Spinal cord (tissue), 9 donors: ENCODE measurements at regions not wholly inside any gene's neighbourhood (a gene's known extent, or its start where the extent isn't known, plus 50 kb on each side); places are given as distances from the start of the nearest gene placed in this dataset.
"Not testable (repeated sequence)": the region's sequence is repeated elsewhere in the genome, so short reads cannot be mapped to it uniquely, and the experiment has no call there.

Experiments used
- DNase-seq, 6 donors: peaks; one replicate each; pipeline versions ENCODE4 v3.0.0 to v3.0.0-alpha.2; 2013 to 2015; ENCODE audit warnings: low spot score in 6 of 6, low read depth in 4 of 6
- H3K27ac ChIP-seq: one replicate; pipeline ENCODE4 v1.5.1; 2013; ENCODE audit warnings: low read depth, low read length, control low read depth
- H3K27me3 ChIP-seq: one replicate; pipeline ENCODE4 v1.6.1; 2013; ENCODE audit warnings: low read length; ENCODE audit not compliant: control insufficient read depth, insufficient read depth
- H3K36me3 ChIP-seq: one replicate; pipeline ENCODE4 v1.6.1; 2013; ENCODE audit warnings: low read length; ENCODE audit not compliant: control insufficient read depth, insufficient read depth
- H3K4me1 ChIP-seq: one replicate; pipeline ENCODE4 v1.6.1; 2013; ENCODE audit warnings: low read length; ENCODE audit not compliant: control insufficient read depth, insufficient read depth
- H3K4me3 ChIP-seq: one replicate; pipeline ENCODE4 v1.5.1; 2013; ENCODE audit warnings: low read depth, low read length, control low read depth
- H3K9me3 ChIP-seq: one replicate; pipeline ENCODE4 v1.6.1; 2013; ENCODE audit warnings: low read length; ENCODE audit not compliant: control insufficient read depth, insufficient read depth
- WGBS: methylation state at CpG from one replicate; pipeline ENCODE4 v1.1.5; 2013; ENCODE audit warnings: missing lambda C conversion rate; ENCODE audit not compliant: insufficient coverage; 5-methylcytosine and 5-hydroxymethylcytosine counted together
- donor health status: healthy.

DNA sequence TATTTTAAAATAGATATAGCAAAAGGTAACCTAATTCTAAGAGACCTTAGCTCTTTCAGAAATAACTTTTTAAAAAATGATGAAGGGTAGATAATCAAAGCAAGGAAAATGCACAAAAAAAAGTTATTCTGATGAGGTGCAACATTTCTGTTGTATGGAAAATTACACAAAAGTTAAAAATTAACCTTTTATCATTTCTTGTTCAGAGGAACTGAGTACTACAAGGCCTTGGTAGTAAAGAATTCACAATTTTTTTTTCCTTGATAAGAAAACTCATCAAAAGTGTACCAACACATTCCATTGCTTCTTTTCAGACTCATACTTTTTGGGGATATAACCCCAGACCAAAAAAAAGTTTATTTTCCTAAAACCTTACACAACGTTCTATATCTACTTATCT lies 213.0 kb downstream of the IL15 start:
- no peak overlapping the region for H3K27ac ChIP-seq

DNA sequence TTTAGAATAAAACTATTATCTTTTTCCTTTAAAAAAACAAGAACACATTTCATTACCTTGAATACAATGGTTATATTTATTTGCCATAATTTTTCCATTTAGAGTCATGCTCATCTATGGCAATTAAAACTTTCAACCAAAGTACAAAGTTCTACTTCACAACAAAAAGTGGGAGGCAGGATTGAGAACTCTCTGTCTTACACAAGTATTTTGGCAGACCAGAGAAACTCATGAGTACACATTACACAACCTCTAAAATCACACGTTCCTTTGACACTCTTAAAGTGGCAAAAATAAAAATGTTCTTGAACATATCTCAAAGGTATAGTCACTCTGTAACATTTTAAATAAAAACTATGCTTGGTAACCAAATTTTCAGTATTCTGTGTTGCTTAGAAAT lies 213.4 kb downstream of the IL15 start:
- WGBS, result no CpG with 5 or more reads among the region's 1 CpG
- DNase-seq, result no peak
- Histone ChIP-seq H3K9me3 (no peaks in the 10 kb centered on the region), H3K27ac (no peak overlapping the region), H3K4me1 (no peaks in the 10 kb centered on the region), H3K36me3 (no peaks in the 10 kb centered on the region), H3K27me3 (no peaks in the 10 kb centered on the region), H3K4me3 (no peak overlapping the region)

More for the DNA sequence above, 213.0 kb downstream of the IL15 start:
- DNase-seq, result no peak
- Histone ChIP-seq H3K4me3 (no peak overlapping the region), H3K36me3 (no peaks in the 10 kb centered on the region), H3K4me1 (no peaks in the 10 kb centered on the region), H3K27me3 (no peaks in the 10 kb centered on the region), H3K9me3 (no peaks in the 10 kb centered on the region)
- no CpG with 5 or more reads among the region's 1 CpG for WGBS

DNA sequence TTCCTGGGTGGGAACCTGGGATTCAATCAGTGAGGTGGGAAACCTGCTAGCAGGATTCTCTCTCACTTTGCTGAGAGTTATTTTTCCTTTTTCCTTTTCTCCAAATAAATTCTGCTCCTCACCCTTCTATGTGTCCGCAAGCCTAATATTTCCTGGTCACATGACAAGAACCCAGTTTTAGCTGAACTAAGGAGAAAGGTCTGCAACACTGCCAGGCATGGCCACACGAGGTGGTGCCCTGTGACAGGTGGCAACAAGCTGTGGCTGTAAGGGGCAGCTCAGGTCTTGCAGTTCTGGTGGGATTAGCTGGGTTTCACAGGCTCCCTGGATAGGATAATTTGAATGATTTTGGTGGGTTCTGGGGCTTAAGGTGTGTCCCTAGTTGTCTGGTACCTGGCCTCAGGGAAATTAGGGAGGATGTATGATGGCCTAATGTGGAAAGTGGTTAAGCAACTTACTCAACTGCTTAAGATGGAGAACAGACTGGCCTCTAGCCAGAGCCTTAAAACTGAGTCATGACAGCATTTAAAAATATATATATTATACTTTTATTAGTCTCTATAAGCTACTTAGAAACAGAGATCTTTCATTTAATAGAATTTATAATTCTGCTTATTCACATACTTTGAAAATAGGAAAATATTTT lies 215.0 kb downstream of the IL15 start:
- WGBS, result 83% methylated on average over 2 of the region's 2 CpGs
- no peak for DNase-seq
- H3K9me3 ChIP-seq, result no peaks in the 10 kb centered on the region
- H3K4me1 ChIP-seq, result no peaks in the 10 kb centered on the region
- H3K4me3 ChIP-seq, result no peak overlapping the region
- no peaks in the 10 kb centered on the region for H3K27me3 ChIP-seq
- no peak overlapping the region for H3K27ac ChIP-seq
- no peaks in the 10 kb centered on the region for H3K36me3 ChIP-seq

DNA sequence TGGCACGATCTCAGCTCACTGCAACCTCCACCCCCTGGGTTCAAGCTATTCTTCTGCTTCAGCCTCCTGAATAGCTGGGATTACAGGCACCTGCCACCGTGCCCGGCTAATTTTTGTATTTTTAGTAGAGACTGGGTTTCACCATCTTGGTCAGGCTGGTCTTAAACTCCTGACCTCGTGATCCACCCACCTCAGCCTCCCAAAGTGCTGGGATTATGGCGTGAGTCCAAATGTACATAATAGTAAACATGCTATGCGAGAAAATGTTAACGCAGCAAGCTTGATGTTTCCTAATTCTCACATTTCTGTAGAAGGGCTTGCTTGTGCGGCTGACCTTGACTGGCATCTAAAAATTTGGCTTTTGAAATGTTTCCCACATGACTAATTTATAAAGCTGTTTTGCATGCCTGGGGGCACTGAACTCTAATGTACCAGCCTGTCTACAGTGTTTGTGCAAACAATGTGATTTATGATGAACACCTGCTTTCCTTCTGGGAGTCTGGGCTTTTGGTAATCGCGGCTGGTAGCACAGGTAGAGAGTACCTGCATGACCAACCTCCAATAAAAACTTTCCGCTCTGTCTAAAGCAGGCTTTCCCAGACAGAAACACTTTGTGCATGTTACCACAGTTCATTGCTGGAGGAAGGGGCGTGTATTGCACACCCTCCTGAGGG lies 216.8 kb downstream of the IL15 start:
- no peaks in the 10 kb centered on the region for H3K36me3 ChIP-seq
- DNase-seq, result no peak
- no peaks in the 10 kb centered on the region for H3K4me1 ChIP-seq
- H3K9me3 ChIP-seq, result no peaks in the 10 kb centered on the region
- H3K4me3 ChIP-seq, result no peak overlapping the region
- 92% methylated on average over 7 of the region's 12 CpGs for WGBS
- no peaks in the 10 kb centered on the region for H3K27me3 ChIP-seq
- no peak overlapping the region for H3K27ac ChIP-seq

DNA sequence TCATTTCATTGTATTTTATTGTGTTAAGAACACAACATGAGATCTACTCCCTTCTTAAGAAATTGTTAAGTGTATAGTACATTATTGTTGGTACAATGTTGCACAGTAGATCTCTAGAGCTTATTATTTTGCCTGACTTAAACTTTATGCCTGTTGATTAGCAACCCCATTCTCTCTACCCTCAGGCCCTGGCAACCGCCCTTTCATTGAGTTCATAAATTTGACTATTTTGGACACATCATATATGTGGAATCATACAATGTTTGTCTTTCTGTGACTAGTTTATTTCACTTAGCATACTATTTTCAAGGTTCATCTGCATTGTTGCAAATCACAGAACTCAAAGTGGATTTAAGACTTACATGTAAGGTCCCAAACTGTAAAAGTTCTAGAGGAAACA lies 222.1 kb downstream of the IL15 start:
- no peaks in the 10 kb centered on the region for H3K36me3 ChIP-seq
- no peak overlapping the region for H3K27ac ChIP-seq
- DNase-seq, result no peak
- no peaks in the 10 kb centered on the region for H3K9me3 ChIP-seq
- H3K27me3 ChIP-seq, result no peaks in the 10 kb centered on the region
- no peak overlapping the region for H3K4me3 ChIP-seq
- H3K4me1 ChIP-seq, result no peaks in the 10 kb centered on the region
- WGBS, result no CpG with 5 or more reads among the region's 1 CpG

DNA sequence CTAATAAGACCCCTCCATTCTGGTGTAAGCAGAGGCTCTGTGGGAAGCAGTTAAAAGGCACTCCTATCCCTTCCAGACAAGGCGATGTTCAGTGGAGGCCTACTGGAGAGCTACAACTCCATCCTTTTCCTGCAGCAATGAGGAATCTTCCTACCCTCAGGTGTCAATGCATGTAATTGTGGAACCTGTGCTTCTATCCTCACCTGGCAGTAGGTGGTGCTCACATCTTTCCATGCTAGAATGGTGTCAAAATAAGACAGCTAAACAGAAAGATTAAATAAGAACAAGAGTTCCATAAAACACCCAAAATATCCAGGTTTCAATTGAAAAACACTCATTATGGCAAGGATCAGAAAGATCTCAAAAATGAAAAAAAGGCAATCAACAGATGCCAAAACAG lies 224.6 kb downstream of the IL15 start:
- DNase-seq, result no peak
- 100% methylated on average over 1 of the region's 1 CpG for WGBS
- no peak overlapping the region for H3K27ac ChIP-seq
- no peaks in the 10 kb centered on the region for H3K27me3 ChIP-seq
- no peaks in the 10 kb centered on the region for H3K9me3 ChIP-seq
- no peaks in the 10 kb centered on the region for H3K36me3 ChIP-seq
- H3K4me1 ChIP-seq, result no peaks in the 10 kb centered on the region
- H3K4me3 ChIP-seq, result no peak overlapping the region

DNA sequence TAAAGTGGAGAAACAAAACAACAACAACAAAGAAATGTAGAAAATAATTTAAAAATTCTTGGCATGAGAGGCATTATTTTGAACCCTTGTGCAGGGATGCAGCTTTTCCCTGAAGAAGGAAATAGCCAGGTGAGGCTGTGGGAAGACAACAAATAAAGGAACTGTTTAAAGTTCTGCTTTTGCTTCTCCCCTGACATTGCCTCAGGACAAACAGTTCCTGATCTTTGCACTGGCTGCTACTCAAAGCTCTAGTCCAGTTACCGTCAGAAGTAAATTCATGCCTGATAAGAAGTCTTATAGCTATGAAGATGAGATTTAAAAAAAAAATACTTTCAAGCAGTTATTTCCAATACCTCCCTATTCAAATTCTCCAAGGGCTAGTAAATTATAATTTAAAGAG lies 233.8 kb downstream of the IL15 start:
- Histone ChIP-seq H3K9me3 (no peaks in the 10 kb centered on the region), H3K4me3 (no peak overlapping the region), H3K36me3 (no peaks in the 10 kb centered on the region), H3K27me3 (no peaks in the 10 kb centered on the region), H3K27ac (no peak overlapping the region), H3K4me1 (no peaks in the 10 kb centered on the region)
- WGBS, result no CpG with 5 or more reads among the region's 1 CpG
- DNase-seq, result no peak

DNA sequence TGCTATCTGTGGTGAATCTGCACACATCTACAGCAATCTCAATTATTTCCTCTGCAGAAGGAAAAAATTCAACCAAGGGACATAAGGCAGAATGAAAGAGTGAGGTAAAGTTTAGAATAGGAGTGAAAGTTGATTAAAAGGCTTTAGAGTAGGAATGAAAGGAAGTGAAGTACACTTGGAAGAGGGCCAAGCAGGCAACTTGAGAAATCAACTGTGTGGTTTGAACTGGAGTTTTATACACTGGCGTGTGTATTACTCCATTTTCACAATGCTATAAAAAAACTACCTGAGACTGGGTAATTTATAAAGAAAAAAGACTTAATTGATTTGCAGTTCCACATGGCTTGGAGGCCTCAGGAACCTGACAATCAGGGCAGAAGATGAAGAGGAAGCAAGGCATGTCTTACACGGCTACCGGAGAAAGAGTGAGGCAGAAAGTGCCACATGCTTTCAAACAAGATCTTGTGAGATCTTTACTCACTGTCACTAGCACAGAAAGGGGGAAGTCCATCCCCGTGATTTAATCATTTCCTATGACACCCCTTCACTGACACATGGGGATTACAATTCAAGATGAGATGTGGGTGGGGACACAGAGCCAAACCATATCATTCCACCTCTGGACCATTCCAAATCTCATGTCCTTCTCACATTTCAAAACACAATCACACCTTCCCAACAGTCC lies 234.8 kb downstream of the IL15 start:
- Histone ChIP-seq H3K36me3 (no peaks in the 10 kb centered on the region), H3K9me3 (no peaks in the 10 kb centered on the region), H3K4me1 (no peaks in the 10 kb centered on the region), H3K27me3 (no peaks in the 10 kb centered on the region), H3K27ac (no peak overlapping the region), H3K4me3 (no peak overlapping the region)
- DNase-seq, result no peak
- WGBS, result 80% methylated on average over 1 of the region's 4 CpGs

DNA sequence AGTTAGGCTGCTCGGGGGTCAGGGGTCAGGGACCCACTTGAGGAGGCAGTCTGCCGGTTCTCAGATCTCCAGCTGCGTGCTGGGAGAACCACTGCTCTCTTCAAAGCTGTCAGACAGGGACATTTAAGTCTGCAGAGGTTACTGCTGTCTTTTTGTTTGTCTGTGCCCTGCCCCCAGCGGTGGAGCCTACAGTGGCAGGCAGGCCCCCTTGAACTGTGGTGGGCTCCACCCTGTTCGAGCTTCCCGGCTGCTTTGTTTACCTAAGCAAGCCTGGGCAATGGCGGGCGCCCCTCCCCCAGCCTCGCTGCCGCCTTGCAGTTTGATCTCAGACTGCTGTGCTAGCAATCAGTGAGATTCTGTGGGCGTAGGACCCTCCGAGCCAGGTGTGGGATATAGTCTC lies 246.3 kb downstream of the IL15 start:
- DNase-seq, H3K9me3 ChIP-seq, H3K4me1 ChIP-seq, H3K36me3 ChIP-seq, H3K27ac ChIP-seq, H3K4me3 ChIP-seq, H3K27me3 ChIP-seq: not testable (repeated sequence)
- no CpG with 5 or more reads among the region's 12 CpGs for WGBS

DNA sequence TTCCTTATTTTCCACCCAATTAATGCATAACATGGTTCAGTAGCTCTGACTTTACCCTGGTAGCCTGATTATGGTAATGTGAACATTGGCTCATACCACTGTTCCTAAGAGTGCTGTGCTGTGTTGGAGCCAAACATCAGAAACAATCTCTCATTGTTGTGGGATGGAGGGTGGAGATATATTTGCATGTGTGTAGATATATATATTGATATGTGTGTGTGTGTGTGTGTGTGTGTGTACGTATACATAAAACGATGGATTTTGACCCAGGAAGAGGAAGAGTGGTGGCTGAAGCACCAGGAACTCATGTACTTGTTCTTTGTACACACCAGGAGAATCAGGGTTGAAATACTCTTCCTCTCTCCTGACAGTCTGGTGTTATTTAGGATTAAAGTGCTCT lies 247.7 kb downstream of the IL15 start:
- 100% methylated on average over 1 of the region's 2 CpGs for WGBS
- Histone ChIP-seq H3K9me3 (no peaks in the 10 kb centered on the region), H3K27ac (no peak overlapping the region), H3K27me3 (no peaks in the 10 kb centered on the region), H3K4me1 (no peaks in the 10 kb centered on the region), H3K36me3 (no peaks in the 10 kb centered on the region), H3K4me3 (no peak overlapping the region)
- DNase-seq, result no peak
